NCI-H1694 treated with DMSO at 0.1 percent for 48 hours (cell line): ENCODE measurements at regions not wholly inside any gene's neighbourhood (a gene's known extent, or its start where the extent isn't known, plus 50 kb on each side); places are given as distances from the start of the nearest gene placed in this dataset.
"Not testable (repeated sequence)": the region's sequence is repeated elsewhere in the genome, so short reads cannot be mapped to it uniquely, and the experiment has no call there.

Experiments
- DNase-seq: peaks from one replicate; lab custom pipeline; 2025; lab: John Stamatoyannopoulos, UW

DNA sequence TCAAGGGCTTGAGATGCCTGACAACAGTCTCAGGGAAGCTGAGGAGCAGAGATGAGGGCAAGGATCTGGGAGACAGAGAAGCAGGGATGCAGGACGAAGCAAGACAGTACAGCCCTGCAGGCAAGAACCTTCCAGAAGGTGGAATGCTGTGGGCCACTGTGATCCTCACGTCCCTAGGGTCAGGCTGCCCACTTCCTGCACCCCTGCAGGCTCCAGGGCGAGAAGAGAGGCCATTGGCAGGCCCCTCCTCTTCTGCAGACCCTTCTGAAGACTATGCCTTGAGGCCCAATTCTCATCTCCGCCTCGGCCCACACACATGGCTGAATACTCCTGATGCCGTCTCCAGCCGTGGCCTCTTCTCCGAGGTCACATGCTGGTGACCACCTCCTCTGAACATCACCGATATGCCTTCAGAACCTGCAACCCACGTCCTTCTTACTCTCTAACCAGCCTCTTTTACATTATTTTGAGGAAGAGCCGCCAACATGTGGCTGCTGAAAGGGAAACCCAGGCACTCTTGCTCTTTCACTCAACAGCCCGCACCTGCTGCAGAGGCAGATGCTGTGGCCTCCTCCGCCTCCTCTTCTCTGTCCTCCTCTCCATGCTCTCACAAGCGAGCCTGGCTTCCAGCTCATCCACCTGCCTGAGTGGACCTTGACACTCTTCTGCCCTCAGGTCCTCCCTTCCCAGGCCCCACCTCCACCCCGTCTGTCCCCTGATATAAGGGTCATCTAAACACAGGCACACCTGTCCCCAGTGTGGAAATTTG is 181.5 kb downstream of the IRX2 start:
- no peak for DNase-seq

GRCh38 chr5:2569176-2569575 is 182.3 kb downstream of the IRX2 start:
- DNase-seq, result no peak

DNA sequence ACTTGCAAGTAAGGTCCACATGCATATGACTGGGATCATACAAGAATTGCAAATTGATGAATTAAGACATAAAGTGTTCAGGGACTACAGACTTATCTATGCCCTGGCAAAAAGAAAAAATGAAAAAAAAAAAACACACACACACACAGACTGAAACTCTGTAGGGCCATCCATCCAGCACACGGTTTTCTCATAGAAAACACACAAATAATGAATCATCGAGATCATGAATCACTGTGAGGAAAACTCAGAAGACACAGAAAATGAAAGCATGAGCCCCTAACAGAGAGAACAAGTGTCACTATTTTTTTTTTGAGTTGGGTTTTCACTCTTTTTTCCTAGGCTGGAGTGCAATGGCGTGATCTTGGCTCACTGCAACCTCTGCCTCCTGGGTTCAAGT is 185.2 kb downstream of the IRX2 start:
- DNase-seq, result no peak

GRCh38 chr5:2565147-2565546 is 186.3 kb downstream of the IRX2 start:
- no peak for DNase-seq

GRCh38 chr5:2563046-2563445 is 188.4 kb downstream of the IRX2 start:
- DNase-seq, result no peak

DNA sequence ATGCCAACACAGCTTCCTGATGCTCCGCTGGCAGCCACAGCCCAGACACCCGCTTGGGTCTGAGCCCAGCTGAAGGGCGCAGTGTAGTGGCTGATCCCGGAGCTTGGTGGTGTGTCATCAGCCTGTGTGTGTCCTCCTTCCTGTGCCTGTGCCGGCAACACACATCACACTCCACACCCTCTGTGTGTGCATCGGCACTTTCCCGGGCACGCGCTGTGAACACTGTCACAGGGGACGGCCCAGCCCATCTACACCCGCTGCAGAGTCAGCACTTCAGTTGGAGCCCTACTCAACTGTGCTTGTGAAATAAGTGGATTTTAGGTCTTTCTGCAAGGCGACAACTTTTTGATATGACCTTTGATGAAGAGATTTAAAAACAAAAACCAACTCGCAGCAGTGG is 189.4 kb downstream of the IRX2 start:
- no peak for DNase-seq

DNA sequence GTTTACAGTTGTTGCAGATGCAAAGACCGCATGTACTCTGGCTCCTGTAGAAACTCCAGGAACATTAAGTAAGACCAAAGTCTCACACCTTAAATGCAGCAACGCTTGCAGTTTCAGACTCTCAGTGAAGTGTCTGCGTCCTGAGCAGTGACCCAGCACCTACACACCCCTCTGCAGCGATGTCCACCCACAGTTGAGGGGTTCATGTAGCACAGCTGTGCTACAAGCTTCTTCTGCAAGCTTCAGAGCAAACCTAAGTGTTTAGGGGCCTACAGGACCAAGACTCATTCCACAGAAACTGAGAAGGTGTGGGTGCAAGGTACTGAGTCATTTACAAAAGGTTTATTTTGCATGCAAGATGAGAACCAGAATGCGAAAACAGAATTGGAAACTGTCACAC is 191.0 kb downstream of the IRX2 start:
- no peak for DNase-seq

DNA sequence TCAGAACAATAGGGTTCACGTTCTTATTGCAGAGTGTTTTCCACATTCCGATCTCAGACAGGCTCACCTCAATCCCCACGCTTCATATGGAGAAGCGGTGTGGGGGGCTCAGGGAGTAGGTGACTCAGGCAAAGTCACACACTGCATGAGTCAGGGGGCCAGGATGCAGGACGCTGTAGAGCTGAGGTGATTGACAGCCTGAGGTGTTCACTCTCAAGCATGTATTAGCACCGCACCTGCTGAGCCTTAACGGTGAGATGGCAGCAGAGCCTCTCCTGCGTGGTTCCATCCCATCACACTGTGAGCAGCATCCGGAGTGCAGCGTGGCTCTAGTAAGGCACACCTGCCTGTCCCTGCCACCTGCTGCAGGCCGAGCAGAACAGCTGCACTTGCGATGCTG is 194.0 kb downstream of the IRX2 start:
- DNase-seq, result no peak

DNA sequence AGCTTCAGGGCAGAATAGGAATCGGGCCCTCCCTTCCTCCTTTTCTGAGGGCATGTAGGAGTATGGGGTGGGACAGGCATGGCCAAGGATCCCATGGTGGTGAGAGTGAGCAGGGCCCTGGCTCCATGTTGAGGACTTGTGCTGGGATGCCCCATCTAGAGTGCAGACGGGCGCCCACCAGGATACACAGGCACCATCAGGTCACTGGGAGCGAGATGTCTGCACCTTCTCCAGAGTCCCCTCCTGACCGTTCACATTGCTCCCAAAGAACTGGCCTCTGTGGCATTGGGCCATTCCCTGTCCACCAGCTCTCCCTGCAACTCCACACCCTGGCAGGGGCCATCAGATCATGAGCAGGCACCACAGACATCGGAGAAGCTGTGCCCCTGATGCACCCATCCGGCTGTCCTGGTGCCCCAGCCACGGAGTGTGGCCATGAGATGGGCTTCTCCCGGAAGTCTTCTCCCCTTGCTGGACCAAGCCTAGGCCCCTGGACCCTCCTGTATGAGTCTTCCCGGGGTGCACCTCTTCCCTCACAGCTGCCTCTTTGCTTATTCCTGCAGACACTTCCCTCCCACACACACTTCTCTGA is 195.0 kb downstream of the IRX2 start:
- no peak for DNase-seq

DNA sequence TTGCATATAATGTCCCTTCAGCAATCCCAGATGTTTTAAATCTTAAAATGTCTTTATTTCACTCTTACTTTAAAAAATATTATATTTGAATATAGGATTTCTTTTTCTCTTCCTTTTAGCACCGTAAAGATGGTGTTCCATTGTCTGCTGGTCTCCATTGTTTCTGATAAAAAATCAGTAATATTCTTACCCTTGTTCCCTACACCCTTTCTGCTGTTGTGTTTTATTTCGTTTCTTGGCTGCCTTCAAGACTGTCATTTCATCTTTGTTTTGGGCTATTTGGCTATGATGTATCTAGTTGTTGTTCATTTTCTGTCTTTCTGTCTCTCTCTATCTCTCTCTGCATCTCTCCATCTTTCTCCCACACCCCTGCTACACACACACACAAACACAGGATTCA is 197.9 kb downstream of the IRX2 start:
- no peak for DNase-seq

- no peak for DNase-seq
Observed at GRCh38 chr5:2550509-2550908, 201.0 kb downstream of the IRX2 start.

GRCh38 chr5:2549900-2550299 is 201.6 kb downstream of the IRX2 start:
- DNase-seq, result no peak

- no peak for DNase-seq
Observed at GRCh38 chr5:2549354-2549753, 202.1 kb downstream of the IRX2 start.

- DNase-seq, result no peak
Observed at GRCh38 chr5:2546938-2547337, 204.5 kb downstream of the IRX2 start.

GRCh38 chr5:2544003-2544402 is 207.5 kb downstream of the IRX2 start:
- DNase-seq, result no peak

DNA sequence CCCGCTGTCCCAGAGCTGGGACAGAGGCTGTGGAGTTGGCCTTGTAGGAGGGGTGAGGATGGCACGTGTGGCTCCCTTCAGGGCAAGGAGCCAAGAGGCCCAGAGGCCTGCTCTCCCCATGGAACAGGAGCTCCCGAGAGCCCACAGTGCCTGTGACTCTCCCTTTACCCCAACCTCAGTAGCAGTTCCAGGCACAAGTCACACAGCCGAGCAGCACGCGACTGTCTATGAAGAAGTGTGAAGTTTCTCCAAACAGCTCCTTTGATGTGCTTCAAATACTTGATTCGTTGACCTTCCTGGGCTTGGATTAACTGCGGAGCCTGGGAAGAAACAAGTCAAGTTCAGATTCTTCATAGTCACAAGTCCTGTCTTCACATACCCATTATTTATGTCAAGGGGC is 208.7 kb downstream of the IRX2 start:
- no peak for DNase-seq

GRCh38 chr5:2542026-2542425 is 209.5 kb downstream of the IRX2 start:
- DNase-seq, result no peak

GRCh38 chr5:2538169-2538568 is 213.3 kb downstream of the IRX2 start:
- no peak for DNase-seq

DNA sequence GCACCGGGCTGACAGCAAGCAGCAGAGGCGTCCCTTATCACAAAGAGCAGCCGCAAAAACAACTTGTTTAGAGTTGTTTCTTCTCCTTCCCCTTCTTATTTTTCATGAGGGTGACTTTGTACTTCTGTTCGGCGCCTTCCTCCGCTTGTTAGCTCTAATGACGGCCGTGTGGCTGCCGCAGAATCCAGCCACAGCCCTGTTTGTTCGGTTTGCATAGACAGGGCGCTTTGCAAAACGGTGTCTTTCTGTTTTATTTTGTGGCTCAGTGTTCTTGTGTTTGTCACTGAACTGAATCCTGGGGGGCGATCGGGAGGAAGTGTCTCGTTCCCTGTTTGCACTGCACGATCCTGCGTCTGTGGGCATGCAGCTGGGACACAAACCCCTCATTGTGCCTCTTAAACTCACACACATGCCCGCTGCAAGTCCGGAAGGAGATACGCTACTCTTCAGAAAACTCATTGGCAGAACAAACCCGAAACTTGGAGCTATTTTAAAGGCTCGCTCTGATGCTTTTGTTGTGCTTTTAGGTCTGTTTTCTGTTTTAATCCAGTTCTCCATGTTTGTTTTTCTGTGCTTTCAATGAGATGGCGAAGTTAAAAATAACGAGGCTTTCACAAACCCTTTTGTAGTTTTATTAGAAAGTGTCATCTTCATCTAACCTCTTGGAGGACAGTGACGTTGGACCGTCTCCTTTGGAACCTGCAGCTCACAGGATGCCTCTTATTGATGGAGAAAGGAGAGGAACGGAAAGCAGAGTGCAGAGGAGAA is 213.9 kb downstream of the IRX2 start:
- no peak for DNase-seq

DNA sequence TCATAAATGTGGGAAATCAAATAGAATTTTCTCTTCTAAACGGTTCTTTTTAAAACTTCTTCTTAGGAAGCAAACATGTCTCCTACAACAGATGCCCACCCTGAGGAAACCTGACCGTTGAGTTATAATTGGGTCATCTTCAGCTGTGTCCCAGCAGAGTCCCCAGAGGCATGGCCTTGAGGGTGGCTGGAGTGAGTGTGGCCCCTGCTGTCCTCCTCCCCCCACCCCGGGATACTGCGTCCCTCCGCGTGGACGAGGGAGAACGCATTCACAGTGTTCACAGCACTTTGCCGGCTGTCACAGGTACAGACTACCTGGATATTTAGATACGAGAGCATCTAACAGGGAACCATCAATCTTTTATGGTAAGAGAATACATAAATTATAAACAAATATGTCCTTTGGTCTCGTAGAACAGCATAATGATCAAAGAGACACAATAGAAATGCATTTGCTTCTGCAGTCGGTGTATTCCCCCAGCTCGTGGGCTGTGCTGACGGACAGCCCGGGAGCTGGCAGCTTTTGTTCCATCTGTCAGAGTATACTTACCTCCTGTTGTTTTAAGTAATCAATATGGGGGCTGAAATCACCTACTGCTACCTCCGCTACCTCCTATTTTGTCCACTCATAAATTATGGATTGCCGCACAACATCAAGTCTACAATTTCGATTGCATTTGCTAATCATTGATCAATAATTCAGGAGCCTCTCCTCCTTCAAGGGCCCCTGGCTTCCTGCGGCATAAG is 214.7 kb downstream of the IRX2 start:
- DNase-seq, result no peak

DNA sequence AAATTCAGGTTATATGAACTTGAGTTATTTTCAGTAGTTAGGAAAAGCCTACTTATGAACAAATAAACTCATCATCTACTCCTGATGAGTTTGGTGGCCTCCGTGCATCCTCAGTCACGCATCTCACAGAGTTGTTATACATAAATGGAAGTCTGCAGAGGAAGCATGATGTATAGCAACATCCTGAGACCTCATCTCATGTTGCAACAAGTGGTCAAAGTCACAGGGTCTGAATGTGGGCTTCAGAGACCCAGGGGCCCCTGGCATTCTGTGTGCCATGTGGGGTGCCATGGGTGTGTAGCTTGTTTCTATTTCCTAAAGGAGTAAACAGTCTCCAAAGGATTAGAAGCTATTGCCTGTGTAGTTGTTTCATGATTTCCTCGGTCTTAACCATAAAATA is 216.5 kb downstream of the IRX2 start:
- no peak for DNase-seq

GRCh38 chr5:2534251-2534650 is 217.2 kb downstream of the IRX2 start:
- no peak for DNase-seq

DNA sequence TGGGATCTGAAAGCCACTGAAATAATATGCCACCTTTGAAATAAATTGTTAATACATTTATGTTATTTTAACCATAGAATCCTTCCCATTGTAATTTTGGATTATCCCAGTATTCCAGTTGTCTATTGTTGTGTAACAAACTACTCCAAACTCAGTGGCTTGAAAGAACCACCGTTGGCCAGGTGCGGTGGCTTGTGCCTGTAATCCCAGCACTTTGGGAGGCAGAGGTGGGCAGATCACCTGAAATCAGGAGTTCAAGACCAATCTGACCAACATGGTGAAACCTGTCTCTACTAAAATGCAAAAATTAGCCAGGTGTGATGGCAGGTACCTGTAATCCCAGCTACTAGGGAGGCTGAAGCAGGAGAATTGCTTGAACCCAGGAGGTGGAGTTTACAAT is 217.6 kb downstream of the IRX2 start:
- not testable (repeated sequence) for DNase-seq
